ENCODE measurements at regions not wholly inside any gene's neighbourhood (a gene's known extent, or its start where the extent isn't known, plus 50 kb on each side); places are given as distances from the start of the nearest gene placed in this dataset.

GRCh38 chr14:104323551-104324175 lies 185.3 kb downstream of the KIF26A start:
- TF ChIP-seq CTCF (IDR thresholded peaks at IDR 0.05) (no peak), EZH2 (IDR thresholded peaks at IDR 0.05; ENCODE audit: borderline replicate concordance, insufficient read depth, low read depth, low read length, poor library complexity, severe bottlenecking) (no peak)
